A549 (cell line): ENCODE measurements at regions not wholly inside any gene's neighbourhood (a gene's known extent, or its start where the extent isn't known, plus 50 kb on each side); places are given as distances from the start of the nearest gene placed in this dataset.
"Not testable (repeated sequence)": the region's sequence is repeated elsewhere in the genome, so short reads cannot be mapped to it uniquely, and the experiment has no call there.

Source experiments
- ATAC-seq, 2 experiments: fragments of 200-7000 bp in 1 of 2; fragments of >200 bp in 1 of 2; cut with Nextera tagmentation in 1 of 2; cut with Tn5 transposase in 1 of 2; 3 replicates each; pipeline versions ENCODE4 v1.8.0 to v1.9.1; 2018 to 2020; ENCODE audit warnings: mild to moderate bottlenecking in 1 of 2, moderate library complexity in 1 of 2
- CTCF ChIA-PET: fragments of 300-600 bp; sonication (Branson Sonifier 250); formaldehyde crosslinking; extraction: SDS; loops from one replicate; lab custom pipeline; 2021; ENCODE audit warnings: antibody characterized with exemption, inconsistent platforms; lab: Yijun Ruan, JAX
- POLR2A ChIA-PET: fragments of 350-600 bp; formaldehyde crosslinking; extraction: SDS; loops from one replicate; lab custom pipeline; 2021; ENCODE audit warnings: antibody characterized with exemption, inconsistent platforms; lab: Yijun Ruan, JAX
- DNase-seq, 2 experiments: peaks; one replicate each; pipeline versions ENCODE4 v3.0.0 to v3.0.0-alpha.2; 2011 to 2016; ENCODE audit warnings: low read depth in 1 of 2, low spot score in 1 of 2
- FAIRE-seq: peaks from 2 replicates; lab custom pipeline; 2011; peaks lifted over from hg19 to GRCh38; lab: Jason Lieb, UNC
- H3K27ac ChIP-seq, 2 experiments: fragments of >200 bp; sonication (Bioruptor Twin); formaldehyde crosslinking; 3 replicates each; pipeline ENCODE4 v1.5.1; 2016 to 2017
- H3K4me1 ChIP-seq: fragments of >200 bp; sonication (Bioruptor Twin); formaldehyde crosslinking; 3 replicates; pipeline ENCODE4 v1.6.1; 2016
- H3K4me2 ChIP-seq: fragments of >200 bp; sonication (Bioruptor Twin); formaldehyde crosslinking; 3 replicates; pipeline ENCODE4 v1.6.1; 2016
- H3K4me3 ChIP-seq: fragments of >200 bp; sonication (Bioruptor Twin); formaldehyde crosslinking; 3 replicates; pipeline ENCODE4 v1.5.1; 2016
- H3K9me3 ChIP-seq: fragments of >200 bp; sonication (Bioruptor Twin); formaldehyde crosslinking; 3 replicates; pipeline ENCODE4 v1.6.1; 2016
- BHLHE40 ChIP-seq: IDR thresholded peaks from 2 replicates; pipeline ENCODE4 v1.6.1; 2012; ENCODE audit warnings: low read depth, low read length, inconsistent platforms
- CBX8 ChIP-seq: fragments of 200-600 bp; sonication (generic); IDR thresholded peaks from 2 replicates; pipeline ENCODE4 v1.6.1; 2016
- E2F6 ChIP-seq: IDR thresholded peaks from 2 replicates; pipeline ENCODE4 v1.6.1; 2012; ENCODE audit warnings: low read depth, borderline replicate concordance
- EHF ChIP-seq: fragments of 250-450 bp; sonication (Bioruptor Pico); IDR thresholded peaks from 2 replicates; pipeline ENCODE4 v1.5.0; 2020; ENCODE audit warnings: mild to moderate bottlenecking
- HOXA7 ChIP-seq: fragments of 250-450 bp; sonication (Bioruptor Pico); IDR thresholded peaks from 2 replicates; pipeline ENCODE4 v1.5.0; 2020; ENCODE audit warnings: mild to moderate bottlenecking, moderate library complexity
- HOXB5 ChIP-seq: fragments of 250-450 bp; sonication (Bioruptor Pico); IDR thresholded peaks from 2 replicates; pipeline ENCODE4 v1.5.0; 2020; ENCODE audit warnings: mild to moderate bottlenecking, moderate library complexity
- JUN ChIP-seq, 2 experiments: fragments of >200 bp; sonication (Bioruptor Twin); formaldehyde crosslinking; IDR thresholded peaks; 2 replicates in 1 of 2; 3 replicates in 1 of 2; pipeline ENCODE4 v1.6.1; 2016 to 2017
- MAX ChIP-seq: IDR thresholded peaks from 2 replicates; pipeline ENCODE4 v1.6.1; 2012
- RARB ChIP-seq: fragments of 250-450 bp; sonication (Bioruptor Pico); IDR thresholded peaks from 2 replicates; pipeline ENCODE4 v1.8.0; 2021; ENCODE audit warnings: mild to moderate bottlenecking, moderate library complexity
- SMC3 ChIP-seq: fragments of >200 bp; sonication (Bioruptor Twin); formaldehyde crosslinking; IDR thresholded peaks from 3 replicates; pipeline ENCODE4 v1.6.1; 2018; ENCODE audit warnings: inconsistent platforms
- TP53 ChIP-seq: fragments of 250-450 bp; sonication (Bioruptor Pico); IDR thresholded peaks from 2 replicates; pipeline ENCODE4 v1.5.0; 2021; ENCODE audit warnings: mild to moderate bottlenecking, moderate library complexity
- ZC3H11A ChIP-seq: fragments of 450-650 bp; IDR thresholded peaks from 2 replicates; pipeline ENCODE4 v1.6.1; 2014; ENCODE audit warnings: antibody characterized with exemption, mild to moderate bottlenecking
- ZFP36 ChIP-seq: fragments of 450-650 bp; IDR thresholded peaks from 2 replicates; pipeline ENCODE4 v1.6.1; 2014; ENCODE audit warnings: borderline replicate concordance; ENCODE audit not compliant: partially characterized antibody
- ZNF302 ChIP-seq: fragments of 250-450 bp; sonication (Bioruptor Pico); IDR thresholded peaks from 2 replicates; pipeline ENCODE4 v1.9.0; 2021; ENCODE audit warnings: inconsistent platforms, mild to moderate bottlenecking, moderate library complexity
- WGBS: methylation state at CpG from one replicate; pipeline ENCODE4 v1.1.6; 2017; ENCODE audit errors: missing lambda C conversion rate; 5-methylcytosine and 5-hydroxymethylcytosine counted together
- TF ChIP-seq, protein P1 (sequence below): fragments of 150-350 bp; IDR thresholded peaks from 2 replicates; pipeline ENCODE4 v1.6.1; 2014; ENCODE audit warnings: low read depth, mild to moderate bottlenecking, low read length
- TF ChIP-seq, protein P2 (sequence below): fragments of 200-600 bp; sonication (generic); IDR thresholded peaks from 2 replicates; pipeline ENCODE4 v1.6.1; 2016; ENCODE audit warnings: antibody characterized with exemption, mild to moderate bottlenecking, moderate library complexity

DNA sequence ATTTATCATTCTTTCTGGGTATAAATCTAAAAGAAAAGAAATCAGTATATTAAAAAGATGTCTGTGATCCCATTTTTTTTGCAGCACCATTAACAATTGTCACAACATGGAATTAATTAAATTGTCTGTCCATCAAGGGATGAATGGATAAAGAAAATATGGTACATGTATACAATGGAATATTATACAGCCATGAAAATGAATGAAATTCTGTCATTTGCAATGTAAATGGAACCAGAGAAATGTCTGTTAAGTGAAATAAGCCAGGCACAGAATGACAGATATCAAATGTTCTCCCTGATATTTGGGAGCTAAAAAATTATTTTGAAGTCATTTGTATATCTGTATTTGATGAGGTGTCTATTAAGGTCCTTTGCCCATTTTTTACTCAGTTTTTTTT lies 77.1 kb upstream of the NDST4 start (continued):
- TF ChIP-seq, protein P1, sequence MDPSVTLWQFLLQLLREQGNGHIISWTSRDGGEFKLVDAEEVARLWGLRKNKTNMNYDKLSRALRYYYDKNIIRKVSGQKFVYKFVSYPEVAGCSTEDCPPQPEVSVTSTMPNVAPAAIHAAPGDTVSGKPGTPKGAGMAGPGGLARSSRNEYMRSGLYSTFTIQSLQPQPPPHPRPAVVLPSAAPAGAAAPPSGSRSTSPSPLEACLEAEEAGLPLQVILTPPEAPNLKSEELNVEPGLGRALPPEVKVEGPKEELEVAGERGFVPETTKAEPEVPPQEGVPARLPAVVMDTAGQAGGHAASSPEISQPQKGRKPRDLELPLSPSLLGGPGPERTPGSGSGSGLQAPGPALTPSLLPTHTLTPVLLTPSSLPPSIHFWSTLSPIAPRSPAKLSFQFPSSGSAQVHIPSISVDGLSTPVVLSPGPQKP: no peak
- TF ChIP-seq BHLHE40 (no peak), ZNF302 (CRISPR knock-in tag) (no peak), EHF (CRISPR knock-in tag) (no peak)

DNA sequence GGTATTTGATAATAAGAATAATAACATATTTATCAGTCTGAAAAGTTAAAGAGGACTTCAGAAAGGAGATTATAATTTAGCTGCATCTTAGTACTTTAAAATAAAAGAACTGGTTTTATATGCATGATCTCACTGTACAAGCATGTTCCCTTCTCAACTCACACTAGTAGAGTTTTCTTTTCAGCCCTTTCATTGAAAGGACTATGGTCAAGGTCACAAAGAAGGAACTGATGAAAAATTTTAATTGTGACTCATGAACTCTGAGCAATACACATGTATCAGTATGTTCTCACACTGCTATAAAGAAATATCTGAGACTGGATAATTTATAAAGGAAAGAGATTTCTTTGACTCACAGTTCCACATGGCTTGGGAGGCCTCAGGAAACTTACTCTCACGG lies 73.7 kb upstream of the NDST4 start:
- ChIA-PET CTCF (no interaction called here), POLR2A (no interaction called here)
- no peak overlapping the region for H3K4me3 ChIP-seq
- H3K9me3 ChIP-seq: no peaks in the 10 kb centered on the region
- no peak for DNase-seq
- TF ChIP-seq MAX (no peak), HOXA7 (CRISPR knock-in tag) (no peak), CBX8 (no peak), EHF (CRISPR knock-in tag) (no peak), E2F6 (no peak), HOXB5 (CRISPR knock-in tag) (no peak), RARB (CRISPR knock-in tag) (no peak), ZC3H11A (no peak), TP53 (CRISPR knock-in tag) (no peak), SMC3 (no peak), JUN (IDR thresholded peaks at IDR 0.05) (no peak), ZFP36 (no peak)
- TF ChIP-seq, protein P2, sequence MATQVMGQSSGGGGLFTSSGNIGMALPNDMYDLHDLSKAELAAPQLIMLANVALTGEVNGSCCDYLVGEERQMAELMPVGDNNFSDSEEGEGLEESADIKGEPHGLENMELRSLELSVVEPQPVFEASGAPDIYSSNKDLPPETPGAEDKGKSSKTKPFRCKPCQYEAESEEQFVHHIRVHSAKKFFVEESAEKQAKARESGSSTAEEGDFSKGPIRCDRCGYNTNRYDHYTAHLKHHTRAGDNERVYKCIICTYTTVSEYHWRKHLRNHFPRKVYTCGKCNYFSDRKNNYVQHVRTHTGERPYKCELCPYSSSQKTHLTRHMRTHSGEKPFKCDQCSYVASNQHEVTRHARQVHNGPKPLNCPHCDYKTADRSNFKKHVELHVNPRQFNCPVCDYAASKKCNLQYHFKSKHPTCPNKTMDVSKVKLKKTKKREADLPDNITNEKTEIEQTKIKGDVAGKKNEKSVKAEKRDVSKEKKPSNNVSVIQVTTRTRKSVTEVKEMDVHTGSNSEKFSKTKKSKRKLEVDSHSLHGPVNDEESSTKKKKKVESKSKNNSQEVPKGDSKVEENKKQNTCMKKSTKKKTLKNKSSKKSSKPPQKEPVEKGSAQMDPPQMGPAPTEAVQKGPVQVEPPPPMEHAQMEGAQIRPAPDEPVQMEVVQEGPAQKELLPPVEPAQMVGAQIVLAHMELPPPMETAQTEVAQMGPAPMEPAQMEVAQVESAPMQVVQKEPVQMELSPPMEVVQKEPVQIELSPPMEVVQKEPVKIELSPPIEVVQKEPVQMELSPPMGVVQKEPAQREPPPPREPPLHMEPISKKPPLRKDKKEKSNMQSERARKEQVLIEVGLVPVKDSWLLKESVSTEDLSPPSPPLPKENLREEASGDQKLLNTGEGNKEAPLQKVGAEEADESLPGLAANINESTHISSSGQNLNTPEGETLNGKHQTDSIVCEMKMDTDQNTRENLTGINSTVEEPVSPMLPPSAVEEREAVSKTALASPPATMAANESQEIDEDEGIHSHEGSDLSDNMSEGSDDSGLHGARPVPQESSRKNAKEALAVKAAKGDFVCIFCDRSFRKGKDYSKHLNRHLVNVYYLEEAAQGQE: no peak
- TF ChIP-seq, protein P1: no peak
- no peaks in the 10 kb centered on the region for H3K4me1 ChIP-seq
- WGBS: 17% methylated on average over 1 of the region's 1 CpG
- ATAC-seq: no peak
- no peak overlapping the region for H3K27ac ChIP-seq
- FAIRE-seq: no peak
- no peak overlapping the region for H3K4me2 ChIP-seq

DNA sequence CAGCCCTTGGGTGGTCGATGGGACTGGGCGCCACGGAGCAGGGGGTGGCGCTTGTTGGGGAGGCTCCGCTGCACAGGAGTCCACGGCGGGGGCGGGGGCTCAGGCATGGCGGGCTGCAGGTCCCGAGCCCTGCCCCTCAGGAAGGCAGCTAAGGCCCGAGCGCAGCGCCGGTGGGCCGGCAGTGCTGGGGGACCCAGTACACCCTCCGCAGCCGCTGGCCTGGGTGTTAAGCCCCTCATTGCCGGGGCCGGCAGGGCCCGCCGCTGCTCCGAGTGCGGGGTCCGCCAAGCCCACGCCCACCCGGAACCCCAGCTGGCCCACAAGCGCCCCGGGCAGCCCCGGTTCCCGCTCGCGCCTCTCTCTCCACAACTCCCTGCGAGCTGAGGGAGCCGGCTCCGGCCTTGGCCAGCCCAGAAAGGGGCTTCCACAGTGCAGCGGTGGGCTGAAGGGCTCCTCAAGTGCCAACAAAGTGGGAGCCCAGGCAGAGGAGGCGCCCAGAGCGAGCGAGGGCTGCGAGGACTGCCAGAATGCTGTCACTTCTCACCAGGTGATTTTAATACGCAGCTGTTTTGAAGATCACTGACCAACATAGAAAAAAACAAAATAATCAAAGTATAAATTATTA lies 66.1 kb upstream of the NDST4 start:
- H3K27ac ChIP-seq, H3K4me2 ChIP-seq, DNase-seq, FAIRE-seq, CTCF ChIA-PET, H3K4me3 ChIP-seq, POLR2A ChIA-PET, ATAC-seq, H3K4me1 ChIP-seq, H3K9me3 ChIP-seq: not testable (repeated sequence)
- 39% methylated on average over 6 of the region's 41 CpGs for WGBS

DNA sequence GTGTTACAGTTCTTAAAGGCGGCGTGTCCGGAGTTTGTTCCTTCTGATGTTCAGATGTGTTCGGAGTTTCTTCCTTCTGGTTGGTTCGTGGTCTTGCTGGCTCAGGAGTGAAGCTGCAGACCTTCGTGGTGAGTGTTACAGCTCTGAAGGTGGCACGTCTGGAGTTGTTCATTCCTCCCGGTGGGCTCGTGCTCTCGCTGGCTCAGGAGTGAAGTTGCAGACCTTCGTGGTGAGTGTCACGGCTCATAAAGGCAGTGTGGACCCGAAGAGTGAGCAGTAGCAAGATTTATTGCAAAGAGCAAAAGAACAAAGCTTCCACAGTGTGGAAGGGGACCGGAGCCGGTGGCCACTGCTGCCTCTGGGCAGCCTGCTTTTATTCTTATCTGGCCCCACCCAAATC lies 65.3 kb upstream of the NDST4 start:
- H3K4me1 ChIP-seq, H3K27ac ChIP-seq, H3K4me2 ChIP-seq, H3K4me3 ChIP-seq, FAIRE-seq, ATAC-seq, POLR2A ChIA-PET, DNase-seq, H3K9me3 ChIP-seq, CTCF ChIA-PET: not testable (repeated sequence)
- 26% methylated on average over 15 of the region's 15 CpGs for WGBS
